ENCODE measurements at regions not wholly inside any gene's neighbourhood (a gene's known extent, or its start where the extent isn't known, plus 50 kb on each side); places are given as distances from the start of the nearest gene placed in this dataset.

DNA sequence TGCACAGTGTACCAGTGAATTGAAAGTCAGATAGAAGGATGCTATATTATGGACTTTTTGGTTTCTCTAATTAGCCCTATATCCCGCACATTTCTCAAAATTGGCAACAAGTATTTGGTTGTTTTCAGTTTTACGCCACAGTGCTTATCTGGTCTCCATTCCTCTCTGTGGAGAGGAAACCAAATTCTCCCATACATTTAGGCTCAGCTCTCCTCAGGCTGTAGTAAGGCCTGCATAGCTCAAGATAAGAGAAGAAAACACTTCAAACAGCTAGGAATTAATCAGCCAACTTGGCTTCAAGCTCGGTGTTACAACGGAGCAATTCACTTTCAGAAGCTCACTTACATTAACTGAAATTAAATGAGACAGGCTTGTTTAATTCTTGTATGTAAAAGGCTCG, 263.2 kb downstream of the PDHA2 start:
- TF ChIP-seq, protein P1, sequence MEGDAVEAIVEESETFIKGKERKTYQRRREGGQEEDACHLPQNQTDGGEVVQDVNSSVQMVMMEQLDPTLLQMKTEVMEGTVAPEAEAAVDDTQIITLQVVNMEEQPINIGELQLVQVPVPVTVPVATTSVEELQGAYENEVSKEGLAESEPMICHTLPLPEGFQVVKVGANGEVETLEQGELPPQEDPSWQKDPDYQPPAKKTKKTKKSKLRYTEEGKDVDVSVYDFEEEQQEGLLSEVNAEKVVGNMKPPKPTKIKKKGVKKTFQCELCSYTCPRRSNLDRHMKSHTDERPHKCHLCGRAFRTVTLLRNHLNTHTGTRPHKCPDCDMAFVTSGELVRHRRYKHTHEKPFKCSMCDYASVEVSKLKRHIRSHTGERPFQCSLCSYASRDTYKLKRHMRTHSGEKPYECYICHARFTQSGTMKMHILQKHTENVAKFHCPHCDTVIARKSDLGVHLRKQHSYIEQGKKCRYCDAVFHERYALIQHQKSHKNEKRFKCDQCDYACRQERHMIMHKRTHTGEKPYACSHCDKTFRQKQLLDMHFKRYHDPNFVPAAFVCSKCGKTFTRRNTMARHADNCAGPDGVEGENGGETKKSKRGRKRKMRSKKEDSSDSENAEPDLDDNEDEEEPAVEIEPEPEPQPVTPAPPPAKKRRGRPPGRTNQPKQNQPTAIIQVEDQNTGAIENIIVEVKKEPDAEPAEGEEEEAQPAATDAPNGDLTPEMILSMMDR (conservative IDR thresholded peaks at IDR 0.05; ENCODE audit: low read depth, low read length): no peak
- no peak for TF ChIP-seq EZH2 (IDR thresholded peaks at IDR 0.05; ENCODE audit: borderline replicate concordance, low read depth, low read length, poor library complexity, severe bottlenecking)

Measured in A673 (cell line).